ENCODE measurements at regions not wholly inside any gene's neighbourhood (a gene's known extent, or its start where the extent isn't known, plus 50 kb on each side); places are given as distances from the start of the nearest gene placed in this dataset.
"Not testable (repeated sequence)": the region's sequence is repeated elsewhere in the genome, so short reads cannot be mapped to it uniquely, and the experiment has no call there.

- TF ChIP-seq POLR2A (IDR thresholded peaks at IDR 0.05; ENCODE audit: low read length); GATA1 (IDR thresholded peaks at IDR 0.05; ENCODE audit: low read depth, low read length): not testable (repeated sequence)
Measured at GRCh38 chr2:242006091-242006634, 136.6 kb downstream of the RTP5 start.

All from erythroblast (primary cell).